ENCODE measurements at regions not wholly inside any gene's neighbourhood (a gene's known extent, or its start where the extent isn't known, plus 50 kb on each side); places are given as distances from the start of the nearest gene placed in this dataset.

DNA sequence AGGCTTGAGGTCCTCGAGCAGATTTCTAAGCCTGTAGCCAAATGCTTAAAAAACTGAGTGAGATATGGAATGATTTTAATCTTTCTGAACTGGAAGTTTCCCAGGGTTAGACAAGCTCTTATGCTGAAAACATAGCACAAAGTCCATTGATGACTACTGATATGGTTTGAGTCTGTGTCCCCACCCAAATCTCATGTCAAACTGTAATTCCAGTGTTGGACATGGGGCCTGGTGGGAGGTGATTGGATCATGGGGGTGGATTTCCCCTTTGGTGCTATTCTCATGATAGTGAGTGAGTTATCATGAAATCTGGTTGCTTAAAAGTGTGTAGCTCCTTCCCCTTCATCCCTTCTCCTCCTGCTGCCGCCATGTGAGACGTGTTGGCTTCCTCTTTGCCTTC lies 454.9 kb downstream of the SPRY1 start:
- Histone ChIP-seq H3K4me3 (replicated peaks in 1 of 4; ENCODE audit: control extremely low read depth in 1 of 4, insufficient read depth in 1 of 4, low read depth in 3 of 4, low read length in 4 of 4) (no peak overlapping the region), H4K20me1 (ENCODE audit: control insufficient read depth, extremely low read depth, insufficient read depth, low read length) (no peaks in the 10 kb centered on the region), H3K4me1 (ENCODE audit: control insufficient read depth, extremely low read depth, insufficient read depth, low read length) (no peaks in the 10 kb centered on the region), H2AFZ (ENCODE audit: low read length) (no peak overlapping the region), H3K27me3 (ENCODE audit: control insufficient read depth, insufficient read depth, low read length) (no peaks in the 10 kb centered on the region), H3K27ac (ENCODE audit: insufficient read depth, low read length) (no peak overlapping the region), H3K79me2 (ENCODE audit: control insufficient read depth, insufficient read depth, low read length) (no peaks in the 10 kb centered on the region), H3K9ac (ENCODE audit: insufficient read depth, low read length) (no peak overlapping the region), H3K36me3 (ENCODE audit: control insufficient read depth, insufficient read depth, low read length) (no peaks in the 10 kb centered on the region), H3K9me3 (ENCODE audit: control insufficient read depth, insufficient read depth, low read depth, low read length) (no peaks in the 10 kb centered on the region), H3K4me2 (ENCODE audit: extremely low read depth, insufficient read depth, low read length) (no peak overlapping the region)
- no peak for TF ChIP-seq EZH2 (IDR thresholded peaks at IDR 0.05; ENCODE audit: low read length, missing control alignments)
- TF ChIP-seq, protein P1, sequence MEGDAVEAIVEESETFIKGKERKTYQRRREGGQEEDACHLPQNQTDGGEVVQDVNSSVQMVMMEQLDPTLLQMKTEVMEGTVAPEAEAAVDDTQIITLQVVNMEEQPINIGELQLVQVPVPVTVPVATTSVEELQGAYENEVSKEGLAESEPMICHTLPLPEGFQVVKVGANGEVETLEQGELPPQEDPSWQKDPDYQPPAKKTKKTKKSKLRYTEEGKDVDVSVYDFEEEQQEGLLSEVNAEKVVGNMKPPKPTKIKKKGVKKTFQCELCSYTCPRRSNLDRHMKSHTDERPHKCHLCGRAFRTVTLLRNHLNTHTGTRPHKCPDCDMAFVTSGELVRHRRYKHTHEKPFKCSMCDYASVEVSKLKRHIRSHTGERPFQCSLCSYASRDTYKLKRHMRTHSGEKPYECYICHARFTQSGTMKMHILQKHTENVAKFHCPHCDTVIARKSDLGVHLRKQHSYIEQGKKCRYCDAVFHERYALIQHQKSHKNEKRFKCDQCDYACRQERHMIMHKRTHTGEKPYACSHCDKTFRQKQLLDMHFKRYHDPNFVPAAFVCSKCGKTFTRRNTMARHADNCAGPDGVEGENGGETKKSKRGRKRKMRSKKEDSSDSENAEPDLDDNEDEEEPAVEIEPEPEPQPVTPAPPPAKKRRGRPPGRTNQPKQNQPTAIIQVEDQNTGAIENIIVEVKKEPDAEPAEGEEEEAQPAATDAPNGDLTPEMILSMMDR (conservative IDR thresholded peaks at IDR 0.05 in 1 of 2, IDR thresholded peaks at IDR 0.05 in 1 of 2; ENCODE audit: low read depth in 1 of 2, low read length in 2 of 2): no peak
- no peak for DNase-seq (ENCODE audit: low read depth in 2 of 2)

DNA sequence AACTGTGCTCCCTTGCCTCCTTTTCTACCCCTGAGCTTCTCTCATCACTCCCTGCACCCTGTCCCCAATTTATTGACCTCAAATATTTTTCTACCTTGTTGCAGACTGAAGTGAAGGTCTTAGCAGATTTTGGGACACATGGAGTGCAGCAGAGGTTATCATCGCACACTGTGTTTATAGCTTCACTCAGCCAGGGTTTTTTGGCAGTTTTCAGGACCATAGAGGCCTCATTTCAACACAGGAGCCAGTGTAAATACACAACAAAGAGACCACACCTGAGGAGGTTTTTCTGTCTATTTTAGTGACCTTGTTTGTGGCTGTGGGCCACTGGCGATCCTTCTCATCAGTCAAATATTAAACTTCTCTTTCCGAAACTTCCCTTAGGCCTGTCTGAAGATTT lies 457.1 kb downstream of the SPRY1 start:
- no peak for DNase-seq (ENCODE audit: low read depth in 2 of 2)
- H4K20me1 ChIP-seq (ENCODE audit: control insufficient read depth, extremely low read depth, insufficient read depth, low read length): no peaks in the 10 kb centered on the region
- H3K4me1 ChIP-seq (ENCODE audit: control insufficient read depth, extremely low read depth, insufficient read depth, low read length): no peaks in the 10 kb centered on the region
- no peaks in the 10 kb centered on the region for H3K27me3 ChIP-seq (ENCODE audit: control insufficient read depth, insufficient read depth, low read length)
- no peak overlapping the region for H3K27ac ChIP-seq (ENCODE audit: insufficient read depth, low read length)
- TF ChIP-seq EZH2 (IDR thresholded peaks at IDR 0.05; ENCODE audit: low read length, missing control alignments): no peak
- TF ChIP-seq, protein P1 (conservative IDR thresholded peaks at IDR 0.05 in 1 of 2, IDR thresholded peaks at IDR 0.05 in 1 of 2; ENCODE audit: low read depth in 1 of 2, low read length in 2 of 2): no peak
- H2AFZ ChIP-seq (ENCODE audit: low read length): no peak overlapping the region
- H3K79me2 ChIP-seq (ENCODE audit: control insufficient read depth, insufficient read depth, low read length): no peaks in the 10 kb centered on the region
- H3K4me3 ChIP-seq (replicated peaks in 1 of 4; ENCODE audit: control extremely low read depth in 1 of 4, insufficient read depth in 1 of 4, low read depth in 3 of 4, low read length in 4 of 4): no peak overlapping the region
- no peak overlapping the region for H3K4me2 ChIP-seq (ENCODE audit: extremely low read depth, insufficient read depth, low read length)
- no peaks in the 10 kb centered on the region for H3K36me3 ChIP-seq (ENCODE audit: control insufficient read depth, insufficient read depth, low read length)
- no peak overlapping the region for H3K9ac ChIP-seq (ENCODE audit: insufficient read depth, low read length)
- no peaks in the 10 kb centered on the region for H3K9me3 ChIP-seq (ENCODE audit: control insufficient read depth, insufficient read depth, low read depth, low read length)

DNA sequence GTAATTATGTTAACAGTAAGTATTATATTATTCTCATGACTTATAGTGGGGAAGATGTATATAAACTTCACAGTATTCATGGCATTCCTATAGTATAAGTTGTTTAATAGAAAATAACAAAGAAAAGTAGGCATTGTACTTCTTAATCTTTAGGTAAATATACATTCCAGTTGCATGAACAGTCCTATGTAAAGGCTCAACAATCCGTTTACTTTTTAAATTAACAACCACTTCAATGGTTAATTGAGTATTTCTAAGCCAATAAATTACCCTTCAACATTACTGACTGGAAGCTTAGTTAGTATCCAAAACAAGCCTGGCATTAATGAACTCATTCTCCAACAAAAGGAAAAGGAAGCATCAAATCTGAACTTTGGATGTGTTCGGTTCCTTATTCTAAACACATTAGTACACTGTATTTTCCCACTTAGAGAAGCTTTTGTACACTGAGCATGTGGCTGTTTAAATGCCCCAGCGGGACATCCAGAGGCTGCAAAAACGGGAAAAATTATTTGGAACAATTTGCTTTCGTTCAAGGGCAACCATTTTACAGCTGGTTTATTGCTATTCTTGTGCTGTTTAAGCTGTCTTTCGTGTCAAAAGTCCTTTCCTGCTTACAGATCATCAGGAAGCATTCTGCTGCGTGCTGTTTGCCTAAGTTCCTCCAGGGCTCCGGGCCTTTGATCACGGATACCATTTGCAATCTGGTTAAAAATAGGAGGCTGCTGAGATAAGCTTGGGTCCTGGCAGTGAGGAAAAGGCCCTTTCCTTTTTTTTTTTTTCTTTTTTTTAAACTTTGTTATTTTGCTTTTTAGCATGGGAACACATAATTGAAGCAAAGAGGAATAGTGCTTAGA lies 460.3 kb downstream of the SPRY1 start:
- TF ChIP-seq, protein P1 (conservative IDR thresholded peaks at IDR 0.05 in 1 of 2, IDR thresholded peaks at IDR 0.05 in 1 of 2; ENCODE audit: low read depth in 1 of 2, low read length in 2 of 2): peak; percentile 25 to 32
- no peak for TF ChIP-seq EZH2 (IDR thresholded peaks at IDR 0.05; ENCODE audit: low read length, missing control alignments)
- peak overlapping the region; percentile 23 for H3K27ac ChIP-seq (ENCODE audit: insufficient read depth, low read length)
- H3K4me1 ChIP-seq (ENCODE audit: control insufficient read depth, extremely low read depth, insufficient read depth, low read length): no peaks in the 10 kb centered on the region
- H3K36me3 ChIP-seq (ENCODE audit: control insufficient read depth, insufficient read depth, low read length): no peaks in the 10 kb centered on the region
- no peaks in the 10 kb centered on the region for H3K9me3 ChIP-seq (ENCODE audit: control insufficient read depth, insufficient read depth, low read depth, low read length)
- no peak overlapping the region for H3K9ac ChIP-seq (ENCODE audit: insufficient read depth, low read length)
- H3K4me2 ChIP-seq (ENCODE audit: extremely low read depth, insufficient read depth, low read length): peak overlapping the region; percentile 67
- peak; percentile 54 to 59 for DNase-seq (ENCODE audit: low read depth in 2 of 2)
- peak overlapping the region; percentile 78 for H2AFZ ChIP-seq (ENCODE audit: low read length)
- peak overlapping the region in 1 of 4 experiments; percentile 8 for H3K4me3 ChIP-seq (replicated peaks in 1 of 4; ENCODE audit: control extremely low read depth in 1 of 4, insufficient read depth in 1 of 4, low read depth in 3 of 4, low read length in 4 of 4)
- no peaks in the 10 kb centered on the region for H4K20me1 ChIP-seq (ENCODE audit: control insufficient read depth, extremely low read depth, insufficient read depth, low read length)
- H3K27me3 ChIP-seq (ENCODE audit: control insufficient read depth, insufficient read depth, low read length): no peaks in the 10 kb centered on the region
- no peaks in the 10 kb centered on the region for H3K79me2 ChIP-seq (ENCODE audit: control insufficient read depth, insufficient read depth, low read length)

Measured in fibroblast of lung (primary cell).